HL-60 (cell line): ENCODE measurements at regions not wholly inside any gene's neighbourhood (a gene's known extent, or its start where the extent isn't known, plus 50 kb on each side); places are given as distances from the start of the nearest gene placed in this dataset.

Source experiments
- GABPA ChIP-seq: IDR thresholded peaks from 2 replicates; pipeline ENCODE4 v1.6.1; 2012; ENCODE audit warnings: low read depth
- POLR2AphosphoS5 ChIP-seq: IDR thresholded peaks from 2 replicates; pipeline ENCODE4 v1.6.1; 2012; ENCODE audit warnings: low read depth
- SPI1 ChIP-seq: IDR thresholded peaks from 2 replicates; pipeline ENCODE4 v1.6.1; 2012; ENCODE audit warnings: low read depth, mild to moderate bottlenecking, borderline replicate concordance
- TF ChIP-seq, protein P1 (sequence below): IDR thresholded peaks from one replicate; pipeline ENCODE4 v1.5.1; 2011; ENCODE audit warnings: low read length, control low read depth, inconsistent platforms; ENCODE audit not compliant: insufficient read depth
- TF ChIP-seq, protein P2 (sequence below): IDR thresholded peaks from 2 replicates; pipeline ENCODE4 v1.6.1; 2012; ENCODE audit warnings: low read depth; ENCODE audit not compliant: insufficient replicate concordance

DNA sequence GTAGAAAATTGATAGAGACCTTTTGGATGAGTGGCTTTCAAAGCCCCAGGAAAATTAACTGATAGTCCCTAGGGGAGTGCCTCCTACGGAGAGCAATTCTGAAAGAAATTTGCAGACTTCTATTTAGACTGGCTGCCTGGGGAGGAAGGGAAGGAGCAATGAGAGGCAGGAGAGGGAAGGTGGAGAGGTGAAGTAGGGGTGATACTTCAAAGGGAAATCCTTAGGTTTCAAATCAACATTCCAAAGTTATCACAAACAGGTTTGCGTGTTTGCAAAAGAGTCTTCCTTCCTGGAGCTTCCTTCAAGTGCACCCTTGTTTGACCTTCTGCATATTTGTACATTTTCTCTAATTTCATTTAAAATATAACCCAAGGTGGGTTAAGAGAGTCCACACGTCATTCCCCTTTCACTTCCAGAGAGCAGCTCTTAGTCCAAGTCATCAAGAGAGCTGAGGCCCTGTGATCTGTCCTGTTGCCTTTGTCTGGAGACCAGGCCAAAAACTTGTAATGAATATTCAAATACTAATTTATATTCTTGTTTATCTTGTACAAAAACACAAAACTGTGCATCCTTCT, 157.8 kb downstream of the CLCN4 start:
- TF ChIP-seq, protein P1, sequence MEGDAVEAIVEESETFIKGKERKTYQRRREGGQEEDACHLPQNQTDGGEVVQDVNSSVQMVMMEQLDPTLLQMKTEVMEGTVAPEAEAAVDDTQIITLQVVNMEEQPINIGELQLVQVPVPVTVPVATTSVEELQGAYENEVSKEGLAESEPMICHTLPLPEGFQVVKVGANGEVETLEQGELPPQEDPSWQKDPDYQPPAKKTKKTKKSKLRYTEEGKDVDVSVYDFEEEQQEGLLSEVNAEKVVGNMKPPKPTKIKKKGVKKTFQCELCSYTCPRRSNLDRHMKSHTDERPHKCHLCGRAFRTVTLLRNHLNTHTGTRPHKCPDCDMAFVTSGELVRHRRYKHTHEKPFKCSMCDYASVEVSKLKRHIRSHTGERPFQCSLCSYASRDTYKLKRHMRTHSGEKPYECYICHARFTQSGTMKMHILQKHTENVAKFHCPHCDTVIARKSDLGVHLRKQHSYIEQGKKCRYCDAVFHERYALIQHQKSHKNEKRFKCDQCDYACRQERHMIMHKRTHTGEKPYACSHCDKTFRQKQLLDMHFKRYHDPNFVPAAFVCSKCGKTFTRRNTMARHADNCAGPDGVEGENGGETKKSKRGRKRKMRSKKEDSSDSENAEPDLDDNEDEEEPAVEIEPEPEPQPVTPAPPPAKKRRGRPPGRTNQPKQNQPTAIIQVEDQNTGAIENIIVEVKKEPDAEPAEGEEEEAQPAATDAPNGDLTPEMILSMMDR, result no peak
- no peak for TF ChIP-seq POLR2AphosphoS5
- TF ChIP-seq, protein P2, sequence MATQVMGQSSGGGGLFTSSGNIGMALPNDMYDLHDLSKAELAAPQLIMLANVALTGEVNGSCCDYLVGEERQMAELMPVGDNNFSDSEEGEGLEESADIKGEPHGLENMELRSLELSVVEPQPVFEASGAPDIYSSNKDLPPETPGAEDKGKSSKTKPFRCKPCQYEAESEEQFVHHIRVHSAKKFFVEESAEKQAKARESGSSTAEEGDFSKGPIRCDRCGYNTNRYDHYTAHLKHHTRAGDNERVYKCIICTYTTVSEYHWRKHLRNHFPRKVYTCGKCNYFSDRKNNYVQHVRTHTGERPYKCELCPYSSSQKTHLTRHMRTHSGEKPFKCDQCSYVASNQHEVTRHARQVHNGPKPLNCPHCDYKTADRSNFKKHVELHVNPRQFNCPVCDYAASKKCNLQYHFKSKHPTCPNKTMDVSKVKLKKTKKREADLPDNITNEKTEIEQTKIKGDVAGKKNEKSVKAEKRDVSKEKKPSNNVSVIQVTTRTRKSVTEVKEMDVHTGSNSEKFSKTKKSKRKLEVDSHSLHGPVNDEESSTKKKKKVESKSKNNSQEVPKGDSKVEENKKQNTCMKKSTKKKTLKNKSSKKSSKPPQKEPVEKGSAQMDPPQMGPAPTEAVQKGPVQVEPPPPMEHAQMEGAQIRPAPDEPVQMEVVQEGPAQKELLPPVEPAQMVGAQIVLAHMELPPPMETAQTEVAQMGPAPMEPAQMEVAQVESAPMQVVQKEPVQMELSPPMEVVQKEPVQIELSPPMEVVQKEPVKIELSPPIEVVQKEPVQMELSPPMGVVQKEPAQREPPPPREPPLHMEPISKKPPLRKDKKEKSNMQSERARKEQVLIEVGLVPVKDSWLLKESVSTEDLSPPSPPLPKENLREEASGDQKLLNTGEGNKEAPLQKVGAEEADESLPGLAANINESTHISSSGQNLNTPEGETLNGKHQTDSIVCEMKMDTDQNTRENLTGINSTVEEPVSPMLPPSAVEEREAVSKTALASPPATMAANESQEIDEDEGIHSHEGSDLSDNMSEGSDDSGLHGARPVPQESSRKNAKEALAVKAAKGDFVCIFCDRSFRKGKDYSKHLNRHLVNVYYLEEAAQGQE, result no peak
- TF ChIP-seq SPI1, result no peak
- no peak for TF ChIP-seq GABPA
